ENCODE measurements at regions not wholly inside any gene's neighbourhood (a gene's known extent, or its start where the extent isn't known, plus 50 kb on each side); places are given as distances from the start of the nearest gene placed in this dataset.

- TF ChIP-seq EP300 (IDR thresholded peaks at IDR 0.05), result no peak
- TF ChIP-seq CTCF (IDR thresholded peaks at IDR 0.05), result no peak
Observed at GRCh38 chr10:42930516-42931192, 146.2 kb upstream of the RET start.

All from suprapubic skin (tissue), 3 donors.